GM12878 (cell line): ENCODE measurements at regions not wholly inside any gene's neighbourhood (a gene's known extent, or its start where the extent isn't known, plus 50 kb on each side); places are given as distances from the start of the nearest gene placed in this dataset.

Experiments
- ATAC-seq: fragments of 200-7000 bp; cut with Tn5 transposase; 3 replicates; pipeline ENCODE4 v1.9.1; 2020; ENCODE audit warnings: mild to moderate bottlenecking, moderate library complexity
- BruUV-seq: library from RNA; stranded (reverse); fragments of 400-500 nt; replicated peaks from 2 replicates; lab custom pipeline; 2021; lab: Mats Ljungman, UMichigan
- CTCF ChIA-PET: fragments of 300-600 bp; sonication (Branson Sonifier 250); formaldehyde crosslinking; extraction: SDS; loops from one replicate; lab custom pipeline; 2021; ENCODE audit warnings: inconsistent platforms; lab: Yijun Ruan, JAX
- POLR2A ChIA-PET: fragments of 350-600 bp; formaldehyde crosslinking; extraction: SDS; loops from one replicate; lab custom pipeline; 2021; ENCODE audit warnings: inconsistent platforms; lab: Charles Lee
- RAD21 ChIA-PET: fragments of 300-600 bp; sonication (Branson Sonifier 250); formaldehyde crosslinking; loops from one replicate; lab custom pipeline; 2023; ENCODE audit warnings: antibody characterized with exemption; ENCODE audit not compliant: unreplicated experiment; lab: Charles Lee
- SMC1A ChIA-PET: fragments of 300-600 bp; sonication (Branson Sonifier 250); formaldehyde crosslinking; loops from one replicate; lab custom pipeline; 2023; ENCODE audit not compliant: unreplicated experiment, uncharacterized antibody; lab: Charles Lee
- DNase-seq: peaks from one replicate; pipeline ENCODE4 v3.0.0-alpha.2; 2011; ENCODE audit warnings: low read depth, low spot score
- FAIRE-seq: peaks from 3 replicates; lab custom pipeline; 2011; peaks lifted over from hg19 to GRCh38; lab: Jason Lieb, UNC
- H2AFZ ChIP-seq: 2 replicates; pipeline ENCODE4 v1.6.0; 2011; ENCODE audit warnings: low read depth, low read length, control low read depth; ENCODE audit not compliant: control insufficient read depth
- H3K27ac ChIP-seq: 2 replicates; pipeline ENCODE4 v1.5.1; 2011; ENCODE audit warnings: control low read depth; ENCODE audit not compliant: control insufficient read depth, insufficient read depth
- H3K27me3 ChIP-seq, 2 experiments: replicated peaks in 1 of 2; 2 replicates each; pipeline versions ENCODE4 v1.6.0 to v1.6.1; 2011; ENCODE audit warnings: low read length in 1 of 2; ENCODE audit not compliant: control insufficient read depth in 2 of 2, insufficient read depth in 2 of 2
- H3K36me3 ChIP-seq, 2 experiments: 2 replicates each; pipeline ENCODE4 v1.5.1; 2011; ENCODE audit warnings: low read length in 1 of 2; ENCODE audit not compliant: control insufficient read depth in 2 of 2, insufficient read depth in 2 of 2
- H3K4me1 ChIP-seq: 2 replicates; pipeline ENCODE4 v1.6.1; 2011; ENCODE audit warnings: mild to moderate bottlenecking, low read length, moderate library complexity, mixed read lengths; ENCODE audit not compliant: control insufficient read depth, insufficient read depth
- H3K4me2 ChIP-seq: 2 replicates; pipeline ENCODE4 v1.6.0; 2011; ENCODE audit warnings: control low read depth; ENCODE audit not compliant: control insufficient read depth, insufficient read depth
- H3K4me3 ChIP-seq: fragments of 200-600 bp; sonication (generic); 2 replicates; pipeline ENCODE4 v1.5.1; 2016
- H3K79me2 ChIP-seq: 2 replicates; pipeline ENCODE4 v1.6.0; 2011; ENCODE audit warnings: low read length; ENCODE audit not compliant: control insufficient read depth, insufficient read depth
- H3K9ac ChIP-seq: 2 replicates; pipeline ENCODE4 v1.8.0; 2011; ENCODE audit warnings: low read length, control low read depth, mixed read lengths; ENCODE audit not compliant: control insufficient read depth, insufficient read depth
- H3K9me3 ChIP-seq: replicated peaks from 3 replicates; pipeline ENCODE4 v1.5.1; 2011; ENCODE audit warnings: mild to moderate bottlenecking, low read length; ENCODE audit not compliant: control insufficient read depth, insufficient read depth
- H4K20me1 ChIP-seq: 2 replicates; pipeline ENCODE4 v1.6.0; 2011; ENCODE audit not compliant: control insufficient read depth, insufficient read depth
- ETV6 ChIP-seq, 2 experiments: fragments of 450-650 bp in 1 of 2; IDR thresholded peaks in 1 of 2; conservative IDR thresholded peaks in 1 of 2; 2 replicates each; pipeline ENCODE4 v1.6.1; 2014; ENCODE audit warnings: antibody characterized with exemption in 1 of 2, borderline replicate concordance in 1 of 2, low read depth in 1 of 2, mild to moderate bottlenecking in 1 of 2, moderate library complexity in 1 of 2
- RUNX3 ChIP-seq: IDR thresholded peaks from 2 replicates; pipeline ENCODE4 v1.6.1; 2012; ENCODE audit warnings: low read length, inconsistent platforms
- ZBED1 ChIP-seq: IDR thresholded peaks from 2 replicates; pipeline ENCODE4 v1.6.1; 2016; ENCODE audit warnings: borderline replicate concordance
- ZNF622 ChIP-seq: fragments of 450-650 bp; IDR thresholded peaks from 2 replicates; pipeline ENCODE4 v1.6.1; 2017; ENCODE audit warnings: mild to moderate bottlenecking, inconsistent platforms
- WGBS: methylation state at CpG from one replicate; pipeline ENCODE4 v1.1.6; 2016; ENCODE audit warnings: low lambda C conversion rate; ENCODE audit not compliant: insufficient replicate concordance, insufficient coverage; ENCODE audit errors: missing lambda C conversion rate; 5-methylcytosine and 5-hydroxymethylcytosine counted together
- in situ Hi-C: fragments of 300-500 bp; cut with MboI; formaldehyde crosslinking; loops from 9 replicates; pipeline ENCODE4 v1.14.3; 2018; ENCODE audit warnings: mixed read lengths
- intact Hi-C: fragments of 100-400 bp; cut with micrococcal nuclease; formaldehyde crosslinking; loops from one replicate; pipeline ENCODE4 v1.14.2; 2022; ENCODE audit not compliant: unreplicated experiment

- Histone ChIP-seq H3K27ac (no peak overlapping the region), H3K4me2 (no peak overlapping the region), H3K27me3 (no peaks in the 10 kb centered on the region), H3K79me2 (no peaks in the 10 kb centered on the region), H4K20me1 (no peaks in the 10 kb centered on the region), H3K36me3 (no peaks in the 10 kb centered on the region), H3K4me3 (no peak overlapping the region), H3K4me1 (no peaks in the 10 kb centered on the region), H3K9ac (no peak overlapping the region), H3K9me3 (no peaks in the 10 kb centered on the region), H2AFZ (no peak overlapping the region)
- FAIRE-seq (no peak), ATAC-seq (no peak), DNase-seq (no peak)
- RAD21 ChIA-PET: no interaction called here
- CTCF ChIA-PET: interaction anchor here (1.3 to 1.6 kb wide), 3 partner anchors 22 to 34 kb away, joined by 3 to 6 read pairs (median 3); no protein-coding TSS in a partner anchor
- 62% methylated on average over 4 of the region's 4 CpGs for WGBS
- POLR2A ChIA-PET: no interaction called here
- SMC1A ChIA-PET: interaction anchor here (1.1 to 1.2 kb wide), 2 partner anchors 12 to 33 kb away, joined by 3 to 4 read pairs; no protein-coding TSS in a partner anchor
- intact Hi-C loops (no loop called here), in situ Hi-C loops (no loop called here)
- TF ChIP-seq ETV6 (conservative IDR thresholded peaks at IDR 0.05 in 1 of 2, IDR thresholded peaks at IDR 0.05 in 1 of 2; ENCODE audit: borderline replicate concordance in 1 of 2, low read depth in 1 of 2) (no peak), ZNF622 (no peak)
- no TSS peak for BruUV-seq
These were observed 108.3 kb upstream of the SLC24A3 start for GRCh38 chr20:19104186-19104585.

- POLR2A ChIA-PET: no interaction called here
- DNase-seq: no peak
- SMC1A ChIA-PET: no interaction called here
- Histone ChIP-seq H3K4me3 (no peak overlapping the region), H3K36me3 (no peaks in the 10 kb centered on the region), H3K9me3 (no peaks in the 10 kb centered on the region)
- 71% methylated on average over 7 of the region's 7 CpGs for WGBS
- no peak for TF ChIP-seq RUNX3
- TF ChIP-seq ZBED1: no peak
- TF ChIP-seq, all 136 proteins: peak for 0
- H3K4me2 ChIP-seq: no peak overlapping the region
- H3K79me2 ChIP-seq: no peaks in the 10 kb centered on the region
- no peak overlapping the region for H2AFZ ChIP-seq
- no peak overlapping the region for H3K27ac ChIP-seq
- CTCF ChIA-PET: no interaction called here
- FAIRE-seq: no peak
- no peak for ATAC-seq
- RAD21 ChIA-PET: no interaction called here
- no peaks in the 10 kb centered on the region for H3K4me1 ChIP-seq
- H3K27me3 ChIP-seq: no peaks in the 10 kb centered on the region
- H4K20me1 ChIP-seq: no peaks in the 10 kb centered on the region
- H3K9ac ChIP-seq: no peak overlapping the region
- intact Hi-C loops: no loop called here
- in situ Hi-C loops: no loop called here
- no TSS peak for BruUV-seq
These were observed 104.3 kb upstream of the SLC24A3 start for GRCh38 chr20:19108155-19108554.
